D721Med (cell line): ENCODE measurements at regions not wholly inside any gene's neighbourhood (a gene's known extent, or its start where the extent isn't known, plus 50 kb on each side); places are given as distances from the start of the nearest gene placed in this dataset.

ENCODE experiments used
- DNase-seq: peaks from one replicate; pipeline ENCODE4 v3.0.0; 2011; ENCODE audit warnings: low spot score; ENCODE audit not compliant: insufficient read length
- FAIRE-seq: peaks from 2 replicates; lab custom pipeline; 2011; peaks lifted over from hg19 to GRCh38; lab: Jason Lieb, UNC
- CTCF ChIP-seq: IDR thresholded peaks from 2 replicates; pipeline ENCODE4 v1.5.1; 2012; ENCODE audit warnings: mild to moderate bottlenecking, control low read depth; ENCODE audit not compliant: insufficient read depth; ENCODE audit errors: missing control alignments

GRCh38 chr2:215729985-215730620 lies 283.2 kb downstream of the MREG start:
- FAIRE-seq: no peak
- no peak for DNase-seq
- TF ChIP-seq CTCF: no peak

GRCh38 chr2:215728504-215729065 lies 284.8 kb downstream of the MREG start:
- no peak for FAIRE-seq
- no peak for DNase-seq
- no peak for TF ChIP-seq CTCF

- no peak for TF ChIP-seq CTCF
- FAIRE-seq (no peak), DNase-seq (no peak)
These were observed 285.5 kb downstream of the MREG start for GRCh38 chr2:215727507-215728503.

GRCh38 chr2:215726070-215726469 lies 287.3 kb downstream of the MREG start:
- DNase-seq (no peak), FAIRE-seq (no peak)
- no peak for TF ChIP-seq CTCF

GRCh38 chr2:215724146-215724545 lies 288.3 kb upstream of the FN1 start:
- TF ChIP-seq CTCF: no peak
- FAIRE-seq (no peak), DNase-seq (no peak)

GRCh38 chr2:215723631-215724011 lies 287.8 kb upstream of the FN1 start:
- DNase-seq (no peak), FAIRE-seq (no peak)
- TF ChIP-seq CTCF: no peak
